Progenitor cell of endocrine pancreas (in vitro differentiated cells): ENCODE measurements at regions not wholly inside any gene's neighbourhood (a gene's known extent, or its start where the extent isn't known, plus 50 kb on each side); places are given as distances from the start of the nearest gene placed in this dataset.

Experiments
- DNase-seq: peaks from one replicate; pipeline ENCODE4 v3.0.0; 2021; ENCODE audit warnings: low spot score; ENCODE audit not compliant: unreplicated experiment
- H3K27ac Mint-ChIP-seq: 2 replicates; pipeline ENCODE4 v1.8.0; 2021; ENCODE audit warnings: mild to moderate bottlenecking, moderate library complexity, mixed read lengths
- H3K27me3 Mint-ChIP-seq: 2 replicates; pipeline ENCODE4 v1.8.0; 2021; ENCODE audit warnings: mixed read lengths
- H3K36me3 Mint-ChIP-seq: 2 replicates; pipeline ENCODE4 v1.8.0; 2022; ENCODE audit warnings: mixed read lengths; ENCODE audit not compliant: insufficient read depth
- H3K4me1 Mint-ChIP-seq: 2 replicates; pipeline ENCODE4 v1.8.0; 2021; ENCODE audit warnings: low read depth, mixed read lengths
- H3K4me3 Mint-ChIP-seq: 2 replicates; pipeline ENCODE4 v1.8.0; 2021; ENCODE audit warnings: low read depth, mild to moderate bottlenecking, moderate library complexity, mixed read lengths
- H3K9me3 Mint-ChIP-seq: 2 replicates; pipeline ENCODE4 v1.8.0; 2021; ENCODE audit warnings: low read depth, mixed read lengths
- CTCF ChIP-seq: fragments of 200-600 bp; sonication (generic); IDR thresholded peaks from one replicate; pipeline ENCODE4 v1.5.0; 2021; ENCODE audit warnings: antibody characterized with exemption, mild to moderate bottlenecking; ENCODE audit not compliant: unreplicated experiment

GRCh38 chr3:80705290-80705689, 937.5 kb upstream of the ROBO1 start:
- H3K9me3 Mint-ChIP-seq = peaks cover 27% of the 10 kb centered on the region
- no peak for TF ChIP-seq CTCF
- H3K27me3 Mint-ChIP-seq = no peaks in the 10 kb centered on the region

GRCh38 chr3:80701349-80701748, 933.6 kb upstream of the ROBO1 start:
- Mint-ChIP-seq H3K4me3 (no peak overlapping the region), H3K4me1 (peaks cover 17% of the 10 kb centered on the region), H3K9me3 (peaks cover 21% of the 10 kb centered on the region), H3K27ac (no peak overlapping the region), H3K36me3 (peaks cover 6% of the 10 kb centered on the region), H3K27me3 (no peaks in the 10 kb centered on the region)
- no peak for TF ChIP-seq CTCF
- DNase-seq = no peak

More at GRCh38 chr3:80705290-80705689, 937.5 kb upstream of the ROBO1 start:
- H3K27ac Mint-ChIP-seq = no peak overlapping the region
- peaks cover 2% of the 10 kb centered on the region for H3K4me1 Mint-ChIP-seq
- peaks cover 6% of the 10 kb centered on the region for H3K36me3 Mint-ChIP-seq
- H3K4me3 Mint-ChIP-seq = no peak overlapping the region
- DNase-seq = no peak

GRCh38 chr3:80697291-80697690, 929.5 kb upstream of the ROBO1 start:
- Mint-ChIP-seq H3K4me3 (no peak overlapping the region), H3K27me3 (no peaks in the 10 kb centered on the region)

GRCh38 chr3:80696280-80696679, 928.5 kb upstream of the ROBO1 start:
- DNase-seq = no peak
- Mint-ChIP-seq H3K4me3 (no peak overlapping the region), H3K27ac (peak overlapping the region; percentile 71), H3K27me3 (no peaks in the 10 kb centered on the region), H3K4me1 (peaks cover 22% of the 10 kb centered on the region), H3K36me3 (no peaks in the 10 kb centered on the region), H3K9me3 (peaks cover 6% of the 10 kb centered on the region)
- TF ChIP-seq CTCF = no peak

More at GRCh38 chr3:80697291-80697690, 929.5 kb upstream of the ROBO1 start:
- peaks cover 22% of the 10 kb centered on the region for H3K4me1 Mint-ChIP-seq
- H3K36me3 Mint-ChIP-seq = no peaks in the 10 kb centered on the region
- no peak overlapping the region for H3K27ac Mint-ChIP-seq
- TF ChIP-seq CTCF = no peak
- DNase-seq = no peak
- peaks cover 2% of the 10 kb centered on the region for H3K9me3 Mint-ChIP-seq

- H3K27ac Mint-ChIP-seq = no peak overlapping the region
- no peaks in the 10 kb centered on the region for H3K36me3 Mint-ChIP-seq
- peaks cover 6% of the 10 kb centered on the region for H3K9me3 Mint-ChIP-seq
- peaks cover 4% of the 10 kb centered on the region for H3K4me1 Mint-ChIP-seq
- no peaks in the 10 kb centered on the region for H3K27me3 Mint-ChIP-seq
- H3K4me3 Mint-ChIP-seq = no peak overlapping the region
- TF ChIP-seq CTCF = peak; percentile 61
- no peak for DNase-seq
These were observed 921.0 kb upstream of the ROBO1 start for GRCh38 chr3:80688814-80689213.
